ENCODE measurements at regions not wholly inside any gene's neighbourhood (a gene's known extent, or its start where the extent isn't known, plus 50 kb on each side); places are given as distances from the start of the nearest gene placed in this dataset.
"Not testable (repeated sequence)": the region's sequence is repeated elsewhere in the genome, so short reads cannot be mapped to it uniquely, and the experiment has no call there.

GRCh38 chr5:176103083-176103482 lies 135.0 kb upstream of the THOC3 start:
- H3K36me3 ChIP-seq (replicated peaks); in situ Hi-C loops (cut with HindIII; ENCODE audit: low pct_ligation_motif_present, low sequenced_read_pairs); H3K27me3 ChIP-seq (replicated peaks); H3K27ac ChIP-seq; H3K4me3 ChIP-seq (ENCODE audit: low read depth, low read length); DNase-seq: not testable (repeated sequence)

GRCh38 chr5:176112888-176113287 lies 125.3 kb upstream of the SIMC1 start:
- H3K27me3 ChIP-seq (replicated peaks); in situ Hi-C loops (cut with HindIII; ENCODE audit: low pct_ligation_motif_present, low sequenced_read_pairs); H3K4me3 ChIP-seq (ENCODE audit: low read depth, low read length); H3K27ac ChIP-seq; DNase-seq; H3K36me3 ChIP-seq (replicated peaks): not testable (repeated sequence)

GRCh38 chr5:176113673-176114335 lies 124.4 kb upstream of the SIMC1 start:
- DNase-seq; in situ Hi-C loops (cut with HindIII; ENCODE audit: low pct_ligation_motif_present, low sequenced_read_pairs); H3K4me3 ChIP-seq (ENCODE audit: low read depth, low read length); H3K27me3 ChIP-seq (replicated peaks); H3K27ac ChIP-seq; H3K36me3 ChIP-seq (replicated peaks): not testable (repeated sequence)

- H3K27ac ChIP-seq; DNase-seq; H3K36me3 ChIP-seq (replicated peaks); in situ Hi-C loops (cut with HindIII; ENCODE audit: low pct_ligation_motif_present, low sequenced_read_pairs); H3K27me3 ChIP-seq (replicated peaks); H3K4me3 ChIP-seq (ENCODE audit: low read depth, low read length): not testable (repeated sequence)
Measured at GRCh38 chr5:176114825-176115224, 123.4 kb upstream of the SIMC1 start.

- in situ Hi-C loops (cut with HindIII; ENCODE audit: low pct_ligation_motif_present, low sequenced_read_pairs); H3K36me3 ChIP-seq (replicated peaks); H3K27me3 ChIP-seq (replicated peaks); H3K4me3 ChIP-seq (ENCODE audit: low read depth, low read length); DNase-seq; H3K27ac ChIP-seq: not testable (repeated sequence)
Measured at GRCh38 chr5:176117699-176118238, 120.5 kb upstream of the SIMC1 start.

GRCh38 chr5:176122361-176122760 lies 115.9 kb upstream of the SIMC1 start:
- in situ Hi-C loops (cut with HindIII; ENCODE audit: low pct_ligation_motif_present, low sequenced_read_pairs); DNase-seq; H3K36me3 ChIP-seq (replicated peaks); H3K4me3 ChIP-seq (ENCODE audit: low read depth, low read length); H3K27me3 ChIP-seq (replicated peaks); H3K27ac ChIP-seq: not testable (repeated sequence)

- in situ Hi-C loops (cut with HindIII; ENCODE audit: low pct_ligation_motif_present, low sequenced_read_pairs); DNase-seq; H3K27ac ChIP-seq; H3K27me3 ChIP-seq (replicated peaks); H3K36me3 ChIP-seq (replicated peaks); H3K4me3 ChIP-seq (ENCODE audit: low read depth, low read length): not testable (repeated sequence)
Measured at GRCh38 chr5:176124120-176124519, 114.1 kb upstream of the SIMC1 start.

- TF ChIP-seq CTCF (IDR thresholded peaks at IDR 0.05; ENCODE audit: low read depth, low read length, missing control alignments): no peak
- H3K27ac ChIP-seq: no peak overlapping the region
- H3K27me3 ChIP-seq (replicated peaks): peaks cover 15% of the 10 kb centered on the region
- H3K36me3 ChIP-seq (replicated peaks): no peaks in the 10 kb centered on the region
- in situ Hi-C loops (cut with HindIII; ENCODE audit: low pct_ligation_motif_present, low sequenced_read_pairs): no loop called here
- no peak for DNase-seq
- H3K4me3 ChIP-seq (ENCODE audit: low read depth, low read length): no peak overlapping the region
Measured at GRCh38 chr5:176131771-176132170, 106.5 kb upstream of the SIMC1 start.

- Histone ChIP-seq H3K27ac (no peak overlapping the region), H3K36me3 (replicated peaks) (no peaks in the 10 kb centered on the region), H3K27me3 (replicated peaks) (peaks cover 15% of the 10 kb centered on the region), H3K4me3 (ENCODE audit: low read depth, low read length) (no peak overlapping the region)
- TF ChIP-seq CTCF (IDR thresholded peaks at IDR 0.05; ENCODE audit: low read depth, low read length, missing control alignments): no peak
- DNase-seq: no peak
- in situ Hi-C loops (cut with HindIII; ENCODE audit: low pct_ligation_motif_present, low sequenced_read_pairs): no loop called here
Measured at GRCh38 chr5:176132471-176133288, 105.5 kb upstream of the SIMC1 start.

Measured in brain microvascular endothelial cell (primary cell).